ENCODE measurements at regions not wholly inside any gene's neighbourhood (a gene's known extent, or its start where the extent isn't known, plus 50 kb on each side); places are given as distances from the start of the nearest gene placed in this dataset.
A peak's percentile ranks its signal among the peaks of the same experiment; 100 is the strongest.

GRCh38 chr14:84882830-84883229 is 647.1 kb upstream of the FLRT2 start:
- Histone ChIP-seq H3K27me3 (no peaks in the 10 kb centered on the region), H3K4me1 (no peaks in the 10 kb centered on the region), H3K36me3 (no peaks in the 10 kb centered on the region), H3K27ac (no peak overlapping the region), H3K4me3 (no peak overlapping the region), H3K9me3 (no peaks in the 10 kb centered on the region)
- DNase-seq (no peak), ATAC-seq (no peak), FAIRE-seq (no peak)
- no peak for TF ChIP-seq CTCF (IDR thresholded peaks at IDR 0.05)
- intact Hi-C loops (cut with DNase I) = no loop called here
- WGBS, 2 donors = 23% methylated on average over 1 of the region's 1 CpG

- FAIRE-seq = no peak
- intact Hi-C loops (cut with DNase I) = no loop called here
- Histone ChIP-seq H3K4me3 (no peak overlapping the region), H3K36me3 (no peaks in the 10 kb centered on the region), H3K27ac (no peak overlapping the region), H3K27me3 (no peaks in the 10 kb centered on the region), H3K4me1 (no peaks in the 10 kb centered on the region), H3K9me3 (no peaks in the 10 kb centered on the region)
- 82 to 89% methylated on average over 3 of the region's 3 CpGs for WGBS, 2 donors
- ATAC-seq = no peak
- TF ChIP-seq CTCF (IDR thresholded peaks at IDR 0.05) = no peak
- DNase-seq = no peak
Observed at GRCh38 chr14:84885061-84885460, 644.9 kb upstream of the FLRT2 start.

- H3K4me1 ChIP-seq = no peaks in the 10 kb centered on the region
- intact Hi-C loops (cut with DNase I) = no loop called here
- no peak for TF ChIP-seq CTCF (IDR thresholded peaks at IDR 0.05)
- H3K36me3 ChIP-seq = no peaks in the 10 kb centered on the region
- H3K9me3 ChIP-seq = no peaks in the 10 kb centered on the region
- FAIRE-seq (no peak), ATAC-seq (no peak), DNase-seq (no peak)
- H3K4me3 ChIP-seq = no peak overlapping the region
- H3K27me3 ChIP-seq = no peaks in the 10 kb centered on the region
- no peak overlapping the region for H3K27ac ChIP-seq
Observed at GRCh38 chr14:84891404-84891803, 638.5 kb upstream of the FLRT2 start.

- no peak overlapping the region for H3K27ac ChIP-seq
- no peaks in the 10 kb centered on the region for H3K4me1 ChIP-seq
- FAIRE-seq = no peak
Observed at GRCh38 chr14:84894254-84894653, 635.7 kb upstream of the FLRT2 start.

GRCh38 chr14:84922370-84922769 is 607.6 kb upstream of the FLRT2 start:
- intact Hi-C loops (cut with DNase I) = no loop called here
- 83 to 90% methylated on average over 3 of the region's 3 CpGs for whole genome bisulfite sequencing, 2 donors
- TF ChIP-seq CTCF (IDR thresholded peaks at IDR 0.05) = no peak
- no peaks in the 10 kb centered on the region for H3K27me3 ChIP-seq
- H3K4me3 ChIP-seq = no peak overlapping the region
- H3K27ac ChIP-seq = no peak overlapping the region
- no peaks in the 10 kb centered on the region for H3K36me3 ChIP-seq
- no peaks in the 10 kb centered on the region for H3K4me1 ChIP-seq
- no peaks in the 10 kb centered on the region for H3K9me3 ChIP-seq
- DNase-seq = no peak
- no peak for FAIRE-seq
- no peak for ATAC-seq

More at GRCh38 chr14:84894254-84894653, 635.7 kb upstream of the FLRT2 start:
- intact Hi-C loops (cut with DNase I) = no loop called here
- no peak overlapping the region for H3K4me3 ChIP-seq
- H3K27me3 ChIP-seq = no peaks in the 10 kb centered on the region
- peak; percentile 30 to 73 (median 48) for ATAC-seq
- no peak for DNase-seq
- 6 to 17% methylated on average over 1 of the region's 1 CpG for WGBS, 2 donors
- TF ChIP-seq CTCF (IDR thresholded peaks at IDR 0.05) = no peak
- H3K9me3 ChIP-seq = no peaks in the 10 kb centered on the region
- H3K36me3 ChIP-seq = no peaks in the 10 kb centered on the region
